ENCODE measurements at regions not wholly inside any gene's neighbourhood (a gene's known extent, or its start where the extent isn't known, plus 50 kb on each side); places are given as distances from the start of the nearest gene placed in this dataset.

DNA sequence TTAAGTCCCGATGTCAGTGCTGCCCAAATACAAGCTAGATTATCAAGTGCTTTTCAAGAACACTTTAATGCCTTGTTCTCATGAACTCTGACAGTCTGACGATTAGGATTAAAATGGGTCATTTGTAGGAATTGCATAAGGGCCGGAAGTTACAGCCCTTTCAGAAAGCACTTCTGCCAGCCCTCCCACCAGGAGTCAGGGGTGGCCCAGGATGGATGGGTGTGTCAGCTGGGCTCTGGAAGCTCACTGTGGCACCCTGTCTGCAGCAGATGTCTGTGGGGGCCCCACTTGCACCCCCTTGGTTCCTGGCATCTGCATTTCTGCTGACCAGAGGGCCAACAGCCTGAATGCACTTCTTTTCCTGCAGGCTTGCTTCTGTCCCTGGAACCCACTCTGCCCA is 712.7 kb downstream of the UQCRFS1 start:
- TF ChIP-seq YY1 (IDR thresholded peaks at IDR 0.05; ENCODE audit: insufficient read depth, insufficient read length) (no peak), ZNF274 (IDR thresholded peaks at IDR 0.05; ENCODE audit: low read depth, low read length) (no peak), SUZ12 (IDR thresholded peaks at IDR 0.05; ENCODE audit: extremely low read depth, insufficient read depth, insufficient read length) (no peak)

All from NT2/D1 (cell line).